ENCODE measurements at regions not wholly inside any gene's neighbourhood (a gene's known extent, or its start where the extent isn't known, plus 50 kb on each side); places are given as distances from the start of the nearest gene placed in this dataset.

- TF ChIP-seq POLR2AphosphoS5 (IDR thresholded peaks at IDR 0.05; ENCODE audit: low read depth, low read length) (no peak), TAF1 (IDR thresholded peaks at IDR 0.05; ENCODE audit: borderline replicate concordance, insufficient read depth, low read length) (no peak), REST (IDR thresholded peaks at IDR 0.05; ENCODE audit: insufficient read depth in 1 of 2, low read depth in 2 of 2, low read length in 2 of 2) (no peak)
Measured at GRCh38 chr12:75852143-75852542, 179.4 kb downstream of the PHLDA1 start.

All from PFSK-1 (cell line).